Activated T-cell treated with anti-CD3 and anti-CD28 coated beads, Interleukin-2, amount 50 U/mL, for 4 hours (primary cell): ENCODE measurements at regions not wholly inside any gene's neighbourhood (a gene's known extent, or its start where the extent isn't known, plus 50 kb on each side); places are given as distances from the start of the nearest gene placed in this dataset.

ENCODE experiments used
- ATAC-seq, 2 donors: fragments of 200-7000 bp; cut with Tn5 transposase; one replicate each; pipeline ENCODE4 v1.10.0; 2021
- DNase-seq: peaks from one replicate; pipeline ENCODE4 v3.0.0-alpha.2; 2020
- H3K27me3 Mint-ChIP-seq: one replicate; pipeline ENCODE4 v1.8.0; 2021; ENCODE audit warnings: low read depth, mixed read lengths
- H3K36me3 Mint-ChIP-seq: one replicate; pipeline ENCODE4 v1.8.0; 2022; ENCODE audit warnings: mixed read lengths; ENCODE audit not compliant: insufficient read depth
- H3K4me1 Mint-ChIP-seq: one replicate; pipeline ENCODE4 v1.8.0; 2021; ENCODE audit warnings: low read depth, mixed read lengths
- H3K4me3 Mint-ChIP-seq: one replicate; pipeline ENCODE4 v1.8.0; 2021; ENCODE audit warnings: mild to moderate bottlenecking, moderate library complexity, mixed read lengths
- H3K9me3 Mint-ChIP-seq: one replicate; pipeline ENCODE4 v1.8.0; 2021; ENCODE audit warnings: mixed read lengths

GRCh38 chr4:124530464-124531077, 182.0 kb downstream of the ANKRD50 start:
- no peak overlapping the region for H3K4me3 Mint-ChIP-seq

GRCh38 chr4:124534131-124534530, 178.4 kb downstream of the ANKRD50 start:
- Mint-ChIP-seq H3K36me3 (no peaks in the 10 kb centered on the region), H3K9me3 (no peaks in the 10 kb centered on the region), H3K27me3 (no peaks in the 10 kb centered on the region), H3K4me1 (no peaks in the 10 kb centered on the region), H3K4me3 (no peak overlapping the region)
- DNase-seq, result no peak
- no peak for ATAC-seq

More at GRCh38 chr4:124530464-124531077, 182.0 kb downstream of the ANKRD50 start:
- Mint-ChIP-seq H3K36me3 (no peaks in the 10 kb centered on the region), H3K27me3 (no peaks in the 10 kb centered on the region), H3K9me3 (no peaks in the 10 kb centered on the region), H3K4me1 (no peaks in the 10 kb centered on the region)
- no peak for DNase-seq
- ATAC-seq, result no peak

- Mint-ChIP-seq H3K4me3 (no peak overlapping the region), H3K27me3 (no peaks in the 10 kb centered on the region), H3K4me1 (no peaks in the 10 kb centered on the region), H3K9me3 (no peaks in the 10 kb centered on the region), H3K36me3 (no peaks in the 10 kb centered on the region)
- ATAC-seq (no peak), DNase-seq (no peak)
Measured at GRCh38 chr4:124535003-124535402, 177.5 kb downstream of the ANKRD50 start.

GRCh38 chr4:124536946-124537345, 175.6 kb downstream of the ANKRD50 start:
- no peaks in the 10 kb centered on the region for H3K9me3 Mint-ChIP-seq
- no peaks in the 10 kb centered on the region for H3K36me3 Mint-ChIP-seq
- no peak overlapping the region for H3K4me3 Mint-ChIP-seq
- no peaks in the 10 kb centered on the region for H3K4me1 Mint-ChIP-seq
- ATAC-seq (no peak), DNase-seq (no peak)
- no peaks in the 10 kb centered on the region for H3K27me3 Mint-ChIP-seq

- ATAC-seq, result no peak
- no peak overlapping the region for H3K4me3 Mint-ChIP-seq
- H3K4me1 Mint-ChIP-seq, result no peaks in the 10 kb centered on the region
- H3K36me3 Mint-ChIP-seq, result no peaks in the 10 kb centered on the region
- no peaks in the 10 kb centered on the region for H3K9me3 Mint-ChIP-seq
- DNase-seq, result no peak
- no peaks in the 10 kb centered on the region for H3K27me3 Mint-ChIP-seq
Measured at GRCh38 chr4:124537971-124538370, 174.6 kb downstream of the ANKRD50 start.

- H3K36me3 Mint-ChIP-seq, result no peaks in the 10 kb centered on the region
Measured at GRCh38 chr4:124540014-124540413, 172.5 kb downstream of the ANKRD50 start.

GRCh38 chr4:124541652-124542420, 170.7 kb downstream of the ANKRD50 start:
- DNase-seq (no peak), ATAC-seq (no peak)
- Mint-ChIP-seq H3K27me3 (no peaks in the 10 kb centered on the region), H3K36me3 (no peaks in the 10 kb centered on the region), H3K4me1 (no peaks in the 10 kb centered on the region), H3K9me3 (no peaks in the 10 kb centered on the region), H3K4me3 (no peak overlapping the region)

More at GRCh38 chr4:124540014-124540413, 172.5 kb downstream of the ANKRD50 start:
- Mint-ChIP-seq H3K4me3 (no peak overlapping the region), H3K9me3 (no peaks in the 10 kb centered on the region), H3K27me3 (no peaks in the 10 kb centered on the region), H3K4me1 (no peaks in the 10 kb centered on the region)
- ATAC-seq (no peak), DNase-seq (no peak)

- DNase-seq, result no peak
- H3K27me3 Mint-ChIP-seq, result no peaks in the 10 kb centered on the region
- no peaks in the 10 kb centered on the region for H3K4me1 Mint-ChIP-seq
- H3K36me3 Mint-ChIP-seq, result no peaks in the 10 kb centered on the region
- ATAC-seq, result no peak
- no peak overlapping the region for H3K4me3 Mint-ChIP-seq
- H3K9me3 Mint-ChIP-seq, result peaks cover under 1% of the 10 kb centered on the region
Measured at GRCh38 chr4:124555959-124556358, 156.6 kb downstream of the ANKRD50 start.

- H3K4me3 Mint-ChIP-seq, result no peak overlapping the region
- H3K9me3 Mint-ChIP-seq, result peaks cover 7% of the 10 kb centered on the region
- no peaks in the 10 kb centered on the region for H3K36me3 Mint-ChIP-seq
- H3K4me1 Mint-ChIP-seq, result no peaks in the 10 kb centered on the region
- ATAC-seq (no peak), DNase-seq (no peak)
- no peaks in the 10 kb centered on the region for H3K27me3 Mint-ChIP-seq
Measured at GRCh38 chr4:124564121-124564520, 148.4 kb downstream of the ANKRD50 start.

- Mint-ChIP-seq H3K36me3 (no peaks in the 10 kb centered on the region), H3K4me1 (no peaks in the 10 kb centered on the region), H3K4me3 (no peak overlapping the region), H3K9me3 (peaks cover 7% of the 10 kb centered on the region), H3K27me3 (no peaks in the 10 kb centered on the region)
- DNase-seq (no peak), ATAC-seq (no peak)
Measured at GRCh38 chr4:124565371-124565770, 147.2 kb downstream of the ANKRD50 start.

GRCh38 chr4:124566030-124566429, 146.5 kb downstream of the ANKRD50 start:
- Mint-ChIP-seq H3K9me3 (peaks cover 7% of the 10 kb centered on the region), H3K36me3 (no peaks in the 10 kb centered on the region), H3K4me1 (no peaks in the 10 kb centered on the region), H3K27me3 (no peaks in the 10 kb centered on the region), H3K4me3 (no peak overlapping the region)
- DNase-seq (no peak), ATAC-seq (no peak)

- Mint-ChIP-seq H3K36me3 (no peaks in the 10 kb centered on the region), H3K4me3 (no peak overlapping the region), H3K9me3 (peaks cover 7% of the 10 kb centered on the region), H3K27me3 (no peaks in the 10 kb centered on the region), H3K4me1 (no peaks in the 10 kb centered on the region)
- DNase-seq, result no peak
- ATAC-seq, result no peak
Measured at GRCh38 chr4:124573056-124573455, 139.5 kb downstream of the ANKRD50 start.

- Mint-ChIP-seq H3K4me3 (no peak overlapping the region), H3K4me1 (no peaks in the 10 kb centered on the region), H3K36me3 (no peaks in the 10 kb centered on the region), H3K27me3 (no peaks in the 10 kb centered on the region), H3K9me3 (peaks cover 12% of the 10 kb centered on the region)
- DNase-seq (no peak), ATAC-seq (no peak)
Measured at GRCh38 chr4:124579896-124580295, 132.6 kb downstream of the ANKRD50 start.

GRCh38 chr4:124583797-124584196, 128.7 kb downstream of the ANKRD50 start:
- Mint-ChIP-seq H3K4me3 (no peak overlapping the region), H3K36me3 (no peaks in the 10 kb centered on the region), H3K27me3 (no peaks in the 10 kb centered on the region), H3K9me3 (peaks cover 13% of the 10 kb centered on the region), H3K4me1 (no peaks in the 10 kb centered on the region)
- DNase-seq (no peak), ATAC-seq (no peak)

GRCh38 chr4:124589786-124590185, 122.7 kb downstream of the ANKRD50 start:
- no peak overlapping the region for H3K4me3 Mint-ChIP-seq
- no peaks in the 10 kb centered on the region for H3K36me3 Mint-ChIP-seq
- no peaks in the 10 kb centered on the region for H3K4me1 Mint-ChIP-seq
- peaks cover 9% of the 10 kb centered on the region for H3K9me3 Mint-ChIP-seq
- ATAC-seq (no peak), DNase-seq (no peak)
- H3K27me3 Mint-ChIP-seq, result no peaks in the 10 kb centered on the region
